Upper lobe of right lung (tissue), 1 donor: ENCODE measurements at regions not wholly inside any gene's neighbourhood (a gene's known extent, or its start where the extent isn't known, plus 50 kb on each side); places are given as distances from the start of the nearest gene placed in this dataset.
"Not testable (repeated sequence)": the region's sequence is repeated elsewhere in the genome, so short reads cannot be mapped to it uniquely, and the experiment has no call there.

Experiments
- ATAC-seq: fragments of 200-7000 bp; cut with Tn5 transposase; one replicate; pipeline ENCODE4 v1.9.1; 2020; ENCODE audit warnings: mild to moderate bottlenecking, moderate library complexity
- DNase-seq: peaks from one replicate; pipeline ENCODE4 v3.0.0-alpha.2; 2020
- H3K27ac ChIP-seq: fragments of 200-600 bp; one replicate; pipeline ENCODE4 v1.8.0; 2022
- H3K27me3 ChIP-seq: fragments of 200-600 bp; one replicate; pipeline ENCODE4 v1.8.0; 2022; ENCODE audit warnings: mild to moderate bottlenecking
- H3K36me3 ChIP-seq: fragments of 200-600 bp; one replicate; pipeline ENCODE4 v1.8.0; 2022
- H3K4me1 ChIP-seq: fragments of 200-600 bp; one replicate; pipeline ENCODE4 v1.8.0; 2022
- H3K4me3 ChIP-seq: fragments of 200-600 bp; one replicate; pipeline ENCODE4 v1.8.0; 2022; ENCODE audit warnings: mild to moderate bottlenecking
- H3K9me3 ChIP-seq: fragments of 200-600 bp; one replicate; pipeline ENCODE4 v1.8.0; 2022
- intact Hi-C: fragments of 100-400 bp; cut with DNase I; formaldehyde crosslinking; loops from one replicate; pipeline ENCODE4 v1.11.0; 2022
- TF ChIP-seq, protein P1 (sequence below): fragments of 200-600 bp; IDR thresholded peaks from one replicate; pipeline ENCODE4 v1.8.0; 2022; ENCODE audit warnings: antibody characterized with exemption
- donor health status: DM: no; HTN: yes; CAD: no; lungs with severe emphysema.

DNA sequence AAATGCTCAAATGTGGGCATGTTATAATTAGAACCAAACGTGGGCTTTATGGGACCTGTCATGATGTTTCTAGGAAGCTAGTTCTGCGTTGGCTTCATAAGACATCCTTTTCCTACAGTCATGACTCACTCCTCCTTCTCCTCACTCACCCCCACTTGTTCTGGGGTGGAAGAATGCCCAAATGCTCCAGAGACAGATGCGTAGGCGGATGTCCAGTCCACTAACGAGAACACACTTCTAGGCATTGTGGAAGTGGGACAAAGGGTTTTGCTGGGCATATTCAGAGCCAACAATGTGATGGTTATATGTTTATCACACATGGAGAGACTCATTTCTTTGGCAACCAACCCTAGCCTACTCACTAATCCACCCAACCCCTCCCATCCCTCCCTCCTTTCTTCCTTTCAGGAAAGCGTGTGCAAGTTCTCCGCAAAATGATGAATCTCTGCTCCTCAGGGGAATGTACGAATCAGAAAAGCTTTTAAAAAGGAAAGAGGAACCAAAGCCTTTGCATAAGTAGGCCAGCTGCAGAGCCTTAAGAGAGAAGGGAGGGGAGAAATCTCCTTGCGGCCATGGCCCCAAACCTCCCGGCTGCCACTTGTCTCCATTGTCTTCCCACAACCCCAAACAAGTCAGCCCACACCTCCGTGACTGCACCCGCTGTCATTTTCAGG lies 123.0 kb upstream of the SPRED1 start:
- TF ChIP-seq, protein P1, sequence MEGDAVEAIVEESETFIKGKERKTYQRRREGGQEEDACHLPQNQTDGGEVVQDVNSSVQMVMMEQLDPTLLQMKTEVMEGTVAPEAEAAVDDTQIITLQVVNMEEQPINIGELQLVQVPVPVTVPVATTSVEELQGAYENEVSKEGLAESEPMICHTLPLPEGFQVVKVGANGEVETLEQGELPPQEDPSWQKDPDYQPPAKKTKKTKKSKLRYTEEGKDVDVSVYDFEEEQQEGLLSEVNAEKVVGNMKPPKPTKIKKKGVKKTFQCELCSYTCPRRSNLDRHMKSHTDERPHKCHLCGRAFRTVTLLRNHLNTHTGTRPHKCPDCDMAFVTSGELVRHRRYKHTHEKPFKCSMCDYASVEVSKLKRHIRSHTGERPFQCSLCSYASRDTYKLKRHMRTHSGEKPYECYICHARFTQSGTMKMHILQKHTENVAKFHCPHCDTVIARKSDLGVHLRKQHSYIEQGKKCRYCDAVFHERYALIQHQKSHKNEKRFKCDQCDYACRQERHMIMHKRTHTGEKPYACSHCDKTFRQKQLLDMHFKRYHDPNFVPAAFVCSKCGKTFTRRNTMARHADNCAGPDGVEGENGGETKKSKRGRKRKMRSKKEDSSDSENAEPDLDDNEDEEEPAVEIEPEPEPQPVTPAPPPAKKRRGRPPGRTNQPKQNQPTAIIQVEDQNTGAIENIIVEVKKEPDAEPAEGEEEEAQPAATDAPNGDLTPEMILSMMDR, result no peak
- H3K27ac ChIP-seq, result peak overlapping the region; percentile 70
- DNase-seq (peak; percentile 65), ATAC-seq (peak; percentile 83)
- peak overlapping the region; percentile 22 for H3K4me3 ChIP-seq
- H3K27me3 ChIP-seq, result no peaks in the 10 kb centered on the region
- intact Hi-C loops, result no loop called here
- peaks cover 23% of the 10 kb centered on the region for H3K4me1 ChIP-seq
- no peaks in the 10 kb centered on the region for H3K9me3 ChIP-seq
- H3K36me3 ChIP-seq, result no peaks in the 10 kb centered on the region

DNA sequence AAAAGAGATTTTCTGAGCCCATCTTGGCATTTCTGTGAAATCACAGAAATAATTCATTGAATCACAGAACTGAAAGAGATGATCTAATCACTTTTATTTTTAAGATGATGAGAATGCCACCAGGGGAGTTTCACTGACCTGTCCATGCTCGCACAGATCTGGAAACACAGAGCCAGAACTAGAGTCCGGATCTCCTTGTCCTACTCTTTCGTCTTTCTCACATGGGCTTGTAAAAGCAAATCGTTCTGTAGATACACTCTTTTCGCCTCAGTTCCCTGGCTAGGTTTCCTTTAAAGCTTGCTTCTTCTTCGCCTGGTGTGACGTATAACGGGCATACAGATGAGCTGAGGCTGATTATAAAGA lies 122.5 kb upstream of the SPRED1 start:
- no peaks in the 10 kb centered on the region for H3K27me3 ChIP-seq
- H3K4me3 ChIP-seq, result peak overlapping the region; percentile 22
- H3K27ac ChIP-seq, result peak overlapping the region; percentile 70
- intact Hi-C loops, result no loop called here
- H3K36me3 ChIP-seq, result no peaks in the 10 kb centered on the region
- TF ChIP-seq, protein P1, result no peak
- no peak for DNase-seq
- ATAC-seq, result no peak
- H3K9me3 ChIP-seq, result no peaks in the 10 kb centered on the region
- peaks cover 23% of the 10 kb centered on the region for H3K4me1 ChIP-seq

DNA sequence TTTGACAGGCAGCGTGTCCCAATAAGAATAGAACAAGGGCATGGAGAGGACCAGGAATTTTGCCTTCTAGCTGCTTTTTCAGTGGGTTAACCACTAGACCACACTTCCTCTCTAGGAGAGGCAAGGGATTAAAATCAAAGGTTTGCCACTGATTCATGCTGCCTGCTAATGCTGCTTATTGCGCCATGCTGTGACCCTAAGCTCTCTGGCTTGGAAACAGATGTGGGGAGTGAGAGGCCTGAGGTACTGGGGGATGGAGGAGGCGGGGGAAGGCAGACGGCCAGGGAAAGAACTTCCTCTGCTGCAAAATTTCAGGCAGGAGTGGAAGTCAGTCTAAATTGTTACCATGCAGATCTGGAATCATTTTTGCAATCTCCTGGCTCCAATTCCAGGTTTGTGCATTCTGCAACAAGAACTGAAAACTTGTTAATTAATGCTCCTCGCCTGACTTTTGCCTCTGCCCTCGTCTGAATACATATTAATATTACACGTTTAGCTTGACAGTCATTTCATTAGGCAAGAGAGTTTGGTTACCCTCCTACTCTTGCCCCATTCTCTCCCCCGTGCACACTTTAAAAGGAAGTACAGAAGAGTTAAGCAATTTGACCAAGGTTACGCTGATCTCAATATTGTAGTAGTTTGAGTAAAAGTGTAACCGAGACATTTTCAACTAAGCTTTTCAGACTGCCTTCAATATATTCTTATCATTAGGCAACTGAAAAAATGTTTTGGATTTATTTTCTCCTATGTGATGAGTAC lies 121.7 kb upstream of the SPRED1 start:
- intact Hi-C loops, result no loop called here
- TF ChIP-seq, protein P1, result no peak
- ATAC-seq (peak; percentile 77), DNase-seq (peak; percentile 82)
- Histone ChIP-seq H3K36me3 (no peaks in the 10 kb centered on the region), H3K4me3 (peak overlapping the region; percentile 8), H3K27me3 (no peaks in the 10 kb centered on the region), H3K4me1 (peaks cover 23% of the 10 kb centered on the region), H3K9me3 (no peaks in the 10 kb centered on the region), H3K27ac (peak overlapping the region; percentile 70)

DNA sequence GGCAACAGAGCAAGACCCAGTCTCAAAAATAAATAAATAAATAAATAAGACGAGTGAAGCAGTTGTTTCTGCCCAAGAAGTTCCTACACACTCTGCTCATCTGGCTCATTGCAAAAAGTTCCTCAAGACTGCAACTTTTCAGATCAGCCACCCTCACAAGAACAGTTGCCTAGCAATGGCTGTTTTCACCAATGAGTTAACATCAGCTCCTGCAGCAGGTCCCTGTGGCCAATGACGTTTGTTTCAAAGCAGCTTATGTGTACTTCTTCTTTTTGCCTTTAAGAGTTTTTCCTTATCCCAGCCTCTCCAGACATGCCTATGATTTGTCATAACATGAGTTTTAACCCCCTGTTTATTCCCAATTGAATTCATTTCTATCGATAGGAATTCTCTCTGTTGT lies 118.4 kb upstream of the SPRED1 start:
- TF ChIP-seq, protein P1, result no peak
- no peak for DNase-seq
- no peaks in the 10 kb centered on the region for H3K9me3 ChIP-seq
- H3K36me3 ChIP-seq, result no peaks in the 10 kb centered on the region
- intact Hi-C loops, result no loop called here
- H3K4me3 ChIP-seq, result no peak overlapping the region
- ATAC-seq, result peak; percentile 53
- H3K4me1 ChIP-seq, result peaks cover 14% of the 10 kb centered on the region
- H3K27me3 ChIP-seq, result no peaks in the 10 kb centered on the region
- H3K27ac ChIP-seq, result no peak overlapping the region

DNA sequence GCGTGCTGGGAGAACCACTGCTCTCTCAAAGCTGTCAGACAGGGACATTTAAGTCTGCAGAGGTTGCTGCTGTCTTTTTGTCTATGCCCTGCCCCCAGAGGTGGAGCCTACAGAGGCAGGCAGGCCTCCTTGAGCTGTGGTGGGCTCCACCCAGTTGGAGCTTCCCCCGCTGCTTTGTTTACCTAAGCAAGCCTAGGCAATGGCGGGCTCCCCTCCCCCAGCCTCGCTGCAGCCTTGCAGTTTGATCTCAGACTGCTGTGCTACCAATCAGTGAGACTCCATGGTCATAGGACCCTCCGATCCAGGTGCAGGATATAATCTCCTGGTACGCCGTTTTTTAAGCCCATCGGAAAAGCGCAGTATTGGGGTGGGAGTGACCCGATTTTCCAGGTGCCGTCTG lies 110.4 kb upstream of the SPRED1 start:
- ATAC-seq, H3K4me3 ChIP-seq, intact Hi-C loops, H3K4me1 ChIP-seq, H3K27me3 ChIP-seq, H3K36me3 ChIP-seq, DNase-seq, H3K27ac ChIP-seq, H3K9me3 ChIP-seq: not testable (repeated sequence)

DNA sequence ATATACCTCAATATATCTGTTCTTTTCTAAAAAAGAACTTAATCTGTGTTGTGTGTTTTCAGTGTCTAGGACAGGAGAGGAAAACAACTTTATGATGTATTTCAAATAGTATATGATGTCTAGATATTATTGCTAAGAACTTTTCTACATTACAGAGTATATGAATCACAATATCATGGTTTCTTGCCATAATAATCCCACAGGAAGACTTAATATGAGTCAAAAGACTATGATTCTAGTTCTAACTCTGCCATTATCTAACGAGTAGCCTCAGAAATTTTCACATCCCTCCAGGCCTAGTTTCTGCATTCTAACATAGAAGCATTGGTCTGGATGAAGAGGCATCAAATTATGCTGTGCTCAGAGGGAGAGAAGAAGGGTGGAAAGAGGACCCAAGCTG lies 107.7 kb upstream of the SPRED1 start:
- intact Hi-C loops, result no loop called here
- DNase-seq (no peak), ATAC-seq (no peak)
- no peaks in the 10 kb centered on the region for H3K4me1 ChIP-seq
- no peaks in the 10 kb centered on the region for H3K9me3 ChIP-seq
- no peak overlapping the region for H3K27ac ChIP-seq
- no peak overlapping the region for H3K4me3 ChIP-seq
- TF ChIP-seq, protein P1, result no peak
- no peaks in the 10 kb centered on the region for H3K36me3 ChIP-seq
- no peaks in the 10 kb centered on the region for H3K27me3 ChIP-seq
